ENCODE measurements at regions not wholly inside any gene's neighbourhood (a gene's known extent, or its start where the extent isn't known, plus 50 kb on each side); places are given as distances from the start of the nearest gene placed in this dataset.

- TF ChIP-seq CTCF (IDR thresholded peaks at IDR 0.05), result no peak
- no peak for TF ChIP-seq EP300 (IDR thresholded peaks at IDR 0.05)
- no peak for TF ChIP-seq POLR2A (IDR thresholded peaks at IDR 0.05)
- no peak for TF ChIP-seq POLR2AphosphoS5 (IDR thresholded peaks at IDR 0.05)
Measured at GRCh38 chr2:7417845-7418742, 500.9 kb downstream of the RNF144A start.
